ENCODE measurements at regions not wholly inside any gene's neighbourhood (a gene's known extent, or its start where the extent isn't known, plus 50 kb on each side); places are given as distances from the start of the nearest gene placed in this dataset.

GRCh38 chr10:128543151-128543550 is 416.9 kb upstream of the MKI67 start:
- H3K4me1 ChIP-seq (ENCODE audit: low read length): no peaks in the 10 kb centered on the region
- no peaks in the 10 kb centered on the region for H3K9me3 ChIP-seq (ENCODE audit: insufficient read depth, low read length)
- TF ChIP-seq EZH2phosphoT487 (IDR thresholded peaks at IDR 0.05; ENCODE audit: low read depth) (no peak), CTCF (IDR thresholded peaks at IDR 0.05; ENCODE audit: low read depth, low read length) (no peak)

GRCh38 chr10:128545216-128545615 is 419.0 kb upstream of the MKI67 start:
- H3K4me2 ChIP-seq (ENCODE audit: low read length): no peak overlapping the region
- no peaks in the 10 kb centered on the region for H3K4me1 ChIP-seq (ENCODE audit: low read length)
- no peak overlapping the region for H3K27ac ChIP-seq (ENCODE audit: low read length)
- no peak overlapping the region for H3K4me3 ChIP-seq (ENCODE audit: low read length)
- no peaks in the 10 kb centered on the region for H3K9me3 ChIP-seq (ENCODE audit: insufficient read depth, low read length)
- no peak overlapping the region for H2AFZ ChIP-seq (ENCODE audit: low read depth, low read length)
- no peaks in the 10 kb centered on the region for H3K36me3 ChIP-seq (replicated peaks; ENCODE audit: low read depth, low read length)
- no peaks in the 10 kb centered on the region for H4K20me1 ChIP-seq (ENCODE audit: insufficient read depth, low read length)
- H3K79me2 ChIP-seq (ENCODE audit: low read length): no peaks in the 10 kb centered on the region
- no peak overlapping the region for H3K9ac ChIP-seq (ENCODE audit: low read length)
- TF ChIP-seq EZH2phosphoT487 (IDR thresholded peaks at IDR 0.05; ENCODE audit: low read depth) (no peak), CTCF (IDR thresholded peaks at IDR 0.05; ENCODE audit: low read depth, low read length) (no peak)
- no peaks in the 10 kb centered on the region for H3K27me3 ChIP-seq (ENCODE audit: low read depth, low read length)

More at GRCh38 chr10:128543151-128543550, 416.9 kb upstream of the MKI67 start:
- H3K4me3 ChIP-seq (ENCODE audit: low read length): no peak overlapping the region
- H3K27me3 ChIP-seq (ENCODE audit: low read depth, low read length): no peaks in the 10 kb centered on the region
- no peak overlapping the region for H3K4me2 ChIP-seq (ENCODE audit: low read length)
- H4K20me1 ChIP-seq (ENCODE audit: insufficient read depth, low read length): no peaks in the 10 kb centered on the region
- H3K27ac ChIP-seq (ENCODE audit: low read length): no peak overlapping the region
- no peaks in the 10 kb centered on the region for H3K79me2 ChIP-seq (ENCODE audit: low read length)
- H2AFZ ChIP-seq (ENCODE audit: low read depth, low read length): no peak overlapping the region
- no peak overlapping the region for H3K9ac ChIP-seq (ENCODE audit: low read length)
- H3K36me3 ChIP-seq (replicated peaks; ENCODE audit: low read depth, low read length): no peaks in the 10 kb centered on the region

- no peak overlapping the region for H3K4me3 ChIP-seq (ENCODE audit: low read length)
These were observed 420.5 kb upstream of the MKI67 start for GRCh38 chr10:128546651-128547165.

GRCh38 chr10:128549101-128549608 is 422.9 kb upstream of the MKI67 start:
- no peaks in the 10 kb centered on the region for H3K36me3 ChIP-seq (replicated peaks; ENCODE audit: low read depth, low read length)
- no peaks in the 10 kb centered on the region for H3K27me3 ChIP-seq (ENCODE audit: low read depth, low read length)
- H3K79me2 ChIP-seq (ENCODE audit: low read length): no peaks in the 10 kb centered on the region
- H3K4me3 ChIP-seq (ENCODE audit: low read length): no peak overlapping the region
- no peak overlapping the region for H3K27ac ChIP-seq (ENCODE audit: low read length)
- no peak overlapping the region for H3K4me2 ChIP-seq (ENCODE audit: low read length)
- TF ChIP-seq EZH2phosphoT487 (IDR thresholded peaks at IDR 0.05; ENCODE audit: low read depth) (no peak), CTCF (IDR thresholded peaks at IDR 0.05; ENCODE audit: low read depth, low read length) (no peak)
- no peak overlapping the region for H3K9ac ChIP-seq (ENCODE audit: low read length)
- no peaks in the 10 kb centered on the region for H4K20me1 ChIP-seq (ENCODE audit: insufficient read depth, low read length)
- no peaks in the 10 kb centered on the region for H3K9me3 ChIP-seq (ENCODE audit: insufficient read depth, low read length)
- no peak overlapping the region for H2AFZ ChIP-seq (ENCODE audit: low read depth, low read length)
- H3K4me1 ChIP-seq (ENCODE audit: low read length): no peaks in the 10 kb centered on the region

More at GRCh38 chr10:128546651-128547165, 420.5 kb upstream of the MKI67 start:
- no peak overlapping the region for H3K27ac ChIP-seq (ENCODE audit: low read length)
- H3K36me3 ChIP-seq (replicated peaks; ENCODE audit: low read depth, low read length): no peaks in the 10 kb centered on the region
- no peaks in the 10 kb centered on the region for H4K20me1 ChIP-seq (ENCODE audit: insufficient read depth, low read length)
- no peak overlapping the region for H3K9ac ChIP-seq (ENCODE audit: low read length)
- H3K4me2 ChIP-seq (ENCODE audit: low read length): no peak overlapping the region
- no peaks in the 10 kb centered on the region for H3K27me3 ChIP-seq (ENCODE audit: low read depth, low read length)
- no peaks in the 10 kb centered on the region for H3K4me1 ChIP-seq (ENCODE audit: low read length)
- no peaks in the 10 kb centered on the region for H3K79me2 ChIP-seq (ENCODE audit: low read length)
- no peaks in the 10 kb centered on the region for H3K9me3 ChIP-seq (ENCODE audit: insufficient read depth, low read length)
- H2AFZ ChIP-seq (ENCODE audit: low read depth, low read length): no peak overlapping the region
- TF ChIP-seq EZH2phosphoT487 (IDR thresholded peaks at IDR 0.05; ENCODE audit: low read depth) (no peak), CTCF (IDR thresholded peaks at IDR 0.05; ENCODE audit: low read depth, low read length) (no peak)

Measured in OCI-LY3 (cell line).